ENCODE measurements at regions not wholly inside any gene's neighbourhood (a gene's known extent, or its start where the extent isn't known, plus 50 kb on each side); places are given as distances from the start of the nearest gene placed in this dataset.

DNA sequence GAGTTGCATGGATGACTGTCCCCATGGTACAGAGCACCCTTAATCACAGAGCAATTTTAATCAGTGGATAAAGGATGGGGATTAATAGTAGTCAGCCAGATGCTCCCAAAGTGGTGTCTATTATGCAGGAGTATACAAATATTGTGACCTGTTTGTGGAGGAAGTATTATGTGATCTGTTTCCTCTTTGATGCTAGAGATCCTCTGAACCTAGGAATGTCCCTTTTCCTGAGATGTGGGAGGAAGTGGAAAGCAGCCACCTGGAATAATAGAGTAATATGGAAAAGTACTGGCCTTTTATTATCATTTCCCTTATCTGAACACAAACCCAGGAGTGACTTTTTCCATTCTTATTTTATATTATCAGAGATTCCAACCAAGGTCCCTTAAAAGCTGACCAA is 94.2 kb upstream of the EFEMP1 start:
- H3K4me3 ChIP-seq: no peak overlapping the region
- no peaks in the 10 kb centered on the region for H3K36me3 ChIP-seq (replicated peaks in 1 of 2)
- TF ChIP-seq, protein P1, sequence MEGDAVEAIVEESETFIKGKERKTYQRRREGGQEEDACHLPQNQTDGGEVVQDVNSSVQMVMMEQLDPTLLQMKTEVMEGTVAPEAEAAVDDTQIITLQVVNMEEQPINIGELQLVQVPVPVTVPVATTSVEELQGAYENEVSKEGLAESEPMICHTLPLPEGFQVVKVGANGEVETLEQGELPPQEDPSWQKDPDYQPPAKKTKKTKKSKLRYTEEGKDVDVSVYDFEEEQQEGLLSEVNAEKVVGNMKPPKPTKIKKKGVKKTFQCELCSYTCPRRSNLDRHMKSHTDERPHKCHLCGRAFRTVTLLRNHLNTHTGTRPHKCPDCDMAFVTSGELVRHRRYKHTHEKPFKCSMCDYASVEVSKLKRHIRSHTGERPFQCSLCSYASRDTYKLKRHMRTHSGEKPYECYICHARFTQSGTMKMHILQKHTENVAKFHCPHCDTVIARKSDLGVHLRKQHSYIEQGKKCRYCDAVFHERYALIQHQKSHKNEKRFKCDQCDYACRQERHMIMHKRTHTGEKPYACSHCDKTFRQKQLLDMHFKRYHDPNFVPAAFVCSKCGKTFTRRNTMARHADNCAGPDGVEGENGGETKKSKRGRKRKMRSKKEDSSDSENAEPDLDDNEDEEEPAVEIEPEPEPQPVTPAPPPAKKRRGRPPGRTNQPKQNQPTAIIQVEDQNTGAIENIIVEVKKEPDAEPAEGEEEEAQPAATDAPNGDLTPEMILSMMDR (IDR thresholded peaks at IDR 0.05): no peak
- no peak overlapping the region for H3K27ac ChIP-seq
- no peaks in the 10 kb centered on the region for H3K4me1 ChIP-seq (replicated peaks in 1 of 2)
- no peaks in the 10 kb centered on the region for H3K27me3 ChIP-seq
- intact Hi-C loops (cut with DNase I): loop anchor here in 1 of 2 donors (10.0 kb wide), 1 partner anchor 303 kb away; no protein-coding TSS in a partner anchor
- no peaks in the 10 kb centered on the region for H3K9me3 ChIP-seq (replicated peaks in 1 of 3)
- DNase-seq: no peak

DNA sequence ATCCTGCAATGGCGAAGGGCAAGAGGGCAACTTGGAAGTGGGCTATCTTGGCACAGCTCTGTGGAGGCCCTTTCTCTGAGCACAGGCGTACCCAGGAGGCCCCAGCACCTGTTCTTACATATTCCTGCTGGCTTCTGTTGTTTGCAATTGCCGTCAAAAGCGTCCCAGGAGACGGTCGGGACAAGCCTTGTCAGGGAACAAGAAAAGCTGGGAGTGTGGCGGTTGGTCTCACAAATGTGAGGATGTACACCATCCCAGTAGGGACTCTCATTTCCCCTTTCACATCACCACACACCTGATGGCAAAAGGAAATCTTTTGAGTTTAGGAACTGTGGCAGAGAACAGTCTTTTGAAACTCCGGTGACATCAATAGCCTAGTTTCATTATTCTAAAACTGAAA is 94.7 kb upstream of the EFEMP1 start:
- no peak overlapping the region for H3K4me3 ChIP-seq
- TF ChIP-seq, protein P1 (IDR thresholded peaks at IDR 0.05): no peak
- no peak for TF ChIP-seq POLR2A (IDR thresholded peaks at IDR 0.05)
- intact Hi-C loops (cut with DNase I): loop anchor here in 1 of 2 donors (10.0 kb wide), 1 partner anchor 303 kb away; no protein-coding TSS in a partner anchor
- no peaks in the 10 kb centered on the region for H3K9me3 ChIP-seq (replicated peaks in 1 of 3)
- H3K36me3 ChIP-seq (replicated peaks in 1 of 2): no peaks in the 10 kb centered on the region
- H3K27ac ChIP-seq: no peak overlapping the region
- no peaks in the 10 kb centered on the region for H3K27me3 ChIP-seq
- DNase-seq: no peak
- no peaks in the 10 kb centered on the region for H3K4me1 ChIP-seq (replicated peaks in 1 of 2)
- WGBS, 4 donors: 79 to 90% (median 82%) methylated on average over 8 of the region's 8 CpGs

GRCh38 chr2:56021136-56021474 is 97.5 kb upstream of the EFEMP1 start:
- H3K27ac ChIP-seq: no peak overlapping the region
- H3K36me3 ChIP-seq (replicated peaks in 1 of 2): no peaks in the 10 kb centered on the region
- no peaks in the 10 kb centered on the region for H3K9me3 ChIP-seq (replicated peaks in 1 of 3)
- intact Hi-C loops (cut with DNase I): loop anchor here in 1 of 2 donors (10.0 kb wide), 1 partner anchor 256 kb away; no protein-coding TSS in a partner anchor
- TF ChIP-seq, protein P1 (IDR thresholded peaks at IDR 0.05): no peak
- no peak for TF ChIP-seq POLR2A (IDR thresholded peaks at IDR 0.05)
- no peaks in the 10 kb centered on the region for H3K27me3 ChIP-seq
- no peak for DNase-seq
- 56 to 71% (median 60%) methylated on average over 5 of the region's 5 CpGs for WGBS, 4 donors
- no peak overlapping the region for H3K4me3 ChIP-seq
- H3K4me1 ChIP-seq (replicated peaks in 1 of 2): no peaks in the 10 kb centered on the region

- intact Hi-C loops (cut with DNase I): loop anchor here in 1 of 2 donors (10.0 kb wide), 1 partner anchor 257 kb away; no protein-coding TSS in a partner anchor
Measured at GRCh38 chr2:56021579-56021978, 98.0 kb upstream of the EFEMP1 start.

More at GRCh38 chr2:56021579-56021978, 98.0 kb upstream of the EFEMP1 start:
- no peak for DNase-seq
- Histone ChIP-seq H3K27ac (no peak overlapping the region), H3K9me3 (replicated peaks in 1 of 3) (no peaks in the 10 kb centered on the region), H3K4me3 (no peak overlapping the region), H3K36me3 (replicated peaks in 1 of 2) (no peaks in the 10 kb centered on the region), H3K27me3 (no peaks in the 10 kb centered on the region), H3K4me1 (replicated peaks in 1 of 2) (no peaks in the 10 kb centered on the region)
- WGBS, 4 donors: 87 to 100% (median 92%) methylated on average over 5 of the region's 5 CpGs
- no peak for TF ChIP-seq POLR2A (IDR thresholded peaks at IDR 0.05)
- TF ChIP-seq, protein P1 (IDR thresholded peaks at IDR 0.05): no peak

All from adrenal gland (tissue), 9 donors.